ENCODE measurements at regions not wholly inside any gene's neighbourhood (a gene's known extent, or its start where the extent isn't known, plus 50 kb on each side); places are given as distances from the start of the nearest gene placed in this dataset.

GRCh38 chr5:88374391-88374790 lies 105.7 kb upstream of the TMEM161B start:
- TF ChIP-seq CTCF (conservative IDR thresholded peaks at IDR 0.05; ENCODE audit: low read length) (no peak), EZH2phosphoT487 (IDR thresholded peaks at IDR 0.05; ENCODE audit: borderline replicate concordance, low read depth, low read length) (no peak)
